HG03432 (cell line): ENCODE measurements at regions not wholly inside any gene's neighbourhood (a gene's known extent, or its start where the extent isn't known, plus 50 kb on each side); places are given as distances from the start of the nearest gene placed in this dataset.
"Not testable (repeated sequence)": the region's sequence is repeated elsewhere in the genome, so short reads cannot be mapped to it uniquely, and the experiment has no call there.

Experiments
- ATAC-seq: cut with Tn5 transposase; IDR thresholded peaks from one replicate; pipeline ENCODE4 v1.9.1; 2021; ENCODE audit warnings: mild to moderate bottlenecking, moderate library complexity; ENCODE audit not compliant: unreplicated experiment

GRCh38 chr4:117893207-117893606, 141.1 kb upstream of the NDST3 start:
- no peak for ATAC-seq

- ATAC-seq, result no peak
Measured at GRCh38 chr4:117898496-117898895, 135.8 kb upstream of the NDST3 start.

GRCh38 chr4:117900832-117901231, 133.5 kb upstream of the NDST3 start:
- no peak for ATAC-seq

GRCh38 chr4:117907646-117908045, 126.6 kb upstream of the NDST3 start:
- ATAC-seq, result no peak

- no peak for ATAC-seq
Measured at GRCh38 chr4:117908306-117909207, 125.7 kb upstream of the NDST3 start.

GRCh38 chr4:117916728-117917127, 117.6 kb upstream of the NDST3 start:
- ATAC-seq, result no peak

GRCh38 chr4:117922311-117922710, 112.0 kb upstream of the NDST3 start:
- ATAC-seq, result not testable (repeated sequence)

GRCh38 chr4:117927823-117928222, 106.5 kb upstream of the NDST3 start:
- not testable (repeated sequence) for ATAC-seq

- ATAC-seq, result no peak
Measured at GRCh38 chr4:117941611-117942010, 92.7 kb upstream of the NDST3 start.

- ATAC-seq, result no peak
Measured at GRCh38 chr4:117949621-117950020, 84.7 kb upstream of the NDST3 start.

- no peak for ATAC-seq
Measured at GRCh38 chr4:117957571-117957970, 76.7 kb upstream of the NDST3 start.

- no peak for ATAC-seq
Measured at GRCh38 chr4:117965622-117966021, 68.7 kb upstream of the NDST3 start.

GRCh38 chr4:117968606-117969005, 65.7 kb upstream of the NDST3 start:
- no peak for ATAC-seq

- no peak for ATAC-seq
Measured at GRCh38 chr4:117971403-117971802, 62.9 kb upstream of the NDST3 start.

- no peak for ATAC-seq
Measured at GRCh38 chr4:117983541-117984365, 50.5 kb upstream of the NDST3 start.

GRCh38 chr4:117984366-117984680, 50.0 kb upstream of the NDST3 start:
- ATAC-seq, result no peak
